GM18507 (cell line): ENCODE measurements at regions not wholly inside any gene's neighbourhood (a gene's known extent, or its start where the extent isn't known, plus 50 kb on each side); places are given as distances from the start of the nearest gene placed in this dataset.

ENCODE experiments used
- DNase-seq: peaks from one replicate; pipeline ENCODE4 v3.0.0; 2011; ENCODE audit warnings: low read depth; ENCODE audit not compliant: insufficient read length; ENCODE audit errors: extremely low spot score
- FAIRE-seq: peaks from 2 replicates; lab custom pipeline; 2011; peaks lifted over from hg19 to GRCh38; lab: Jason Lieb, UNC

GRCh38 chr10:80739963-80740715 lies 202.4 kb downstream of the SH2D4B start:
- no peak for FAIRE-seq

DNA sequence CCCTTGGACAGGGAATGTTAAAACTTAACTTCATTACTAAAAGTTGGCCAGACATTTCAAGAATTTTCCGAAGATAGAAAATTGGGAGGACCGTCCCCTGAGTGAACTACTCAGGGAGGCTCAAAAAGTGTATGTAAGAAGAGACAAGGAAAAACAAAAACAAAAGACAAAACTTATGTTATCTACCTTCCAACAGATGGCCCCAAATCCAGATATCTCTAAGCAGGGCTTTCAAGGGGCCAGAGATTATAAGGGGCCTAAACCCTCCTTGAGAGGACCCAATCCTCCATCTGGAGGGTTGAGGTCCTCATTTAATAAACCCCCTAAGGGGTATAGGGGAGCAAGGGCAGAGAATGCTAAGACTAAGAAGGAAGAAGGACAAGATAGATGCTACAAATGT lies 203.6 kb downstream of the SH2D4B start:
- DNase-seq (no peak), FAIRE-seq (no peak)

More at GRCh38 chr10:80739963-80740715, 202.4 kb downstream of the SH2D4B start:
- no peak for DNase-seq

DNA sequence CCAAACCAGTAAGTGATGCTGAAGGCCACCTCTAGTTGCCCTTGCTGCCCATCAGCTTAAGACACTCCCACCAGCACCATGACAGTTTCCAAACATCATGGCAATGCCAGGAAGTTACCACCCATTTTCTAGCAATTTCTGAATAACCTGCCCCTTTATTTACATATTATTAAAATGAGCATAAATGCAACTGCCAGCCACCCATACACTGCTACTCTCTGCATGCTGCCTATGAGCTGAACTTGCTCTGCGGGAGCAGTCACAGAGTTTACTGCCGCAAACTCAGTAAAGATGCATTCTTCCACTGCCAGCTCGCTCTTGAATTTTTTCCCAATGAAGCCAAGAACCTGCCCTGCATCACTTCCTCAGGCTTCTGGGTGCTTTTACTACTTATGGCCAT lies 212.6 kb downstream of the SH2D4B start:
- DNase-seq (no peak), FAIRE-seq (no peak)

DNA sequence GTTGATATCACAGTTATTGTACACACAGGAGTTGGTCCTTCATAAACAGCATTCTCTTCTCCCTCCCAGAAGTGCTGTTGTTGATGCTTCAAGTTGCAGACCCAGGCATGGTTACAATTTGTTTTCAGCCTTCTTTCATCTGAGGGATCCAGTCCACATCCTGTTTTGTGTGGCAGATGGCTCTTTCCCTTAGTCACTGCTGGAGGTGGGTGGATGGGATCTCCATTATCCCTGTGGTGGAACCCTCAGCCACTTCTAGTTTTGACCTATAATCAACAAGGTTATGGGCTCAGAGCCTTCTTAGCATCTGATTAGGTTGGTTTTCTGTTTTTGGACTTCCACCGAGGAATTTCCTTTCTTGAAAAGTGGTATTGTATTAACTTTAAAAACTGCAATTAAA lies 214.2 kb downstream of the SH2D4B start:
- DNase-seq: no peak
- no peak for FAIRE-seq

DNA sequence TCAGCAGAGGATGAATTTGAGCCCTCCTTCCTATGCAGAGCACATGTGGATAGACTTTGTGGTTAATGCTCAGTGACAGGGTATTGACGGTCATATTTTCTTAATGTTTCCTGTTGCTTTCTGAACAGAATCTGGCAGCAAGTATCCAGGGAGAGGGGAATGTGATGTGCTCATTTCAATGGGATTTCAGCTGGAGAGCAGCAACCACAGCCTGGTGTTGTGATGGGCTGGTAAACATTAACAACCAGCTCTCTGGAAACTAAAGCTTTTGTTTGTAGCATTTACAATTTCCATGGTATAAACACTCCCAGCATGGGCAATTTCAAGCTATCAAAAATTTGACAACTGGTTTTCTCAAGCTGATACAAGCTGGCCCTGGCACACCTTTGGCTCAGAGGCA lies 215.9 kb downstream of the SH2D4B start:
- no peak for DNase-seq

GRCh38 chr10:80755893-80756292 lies 218.2 kb downstream of the SH2D4B start:
- DNase-seq (no peak), FAIRE-seq (no peak)

More for the DNA sequence above, 215.9 kb downstream of the SH2D4B start:
- no peak for FAIRE-seq

- DNase-seq (no peak), FAIRE-seq (no peak)
These were observed 222.0 kb downstream of the SH2D4B start for GRCh38 chr10:80759693-80760092.

DNA sequence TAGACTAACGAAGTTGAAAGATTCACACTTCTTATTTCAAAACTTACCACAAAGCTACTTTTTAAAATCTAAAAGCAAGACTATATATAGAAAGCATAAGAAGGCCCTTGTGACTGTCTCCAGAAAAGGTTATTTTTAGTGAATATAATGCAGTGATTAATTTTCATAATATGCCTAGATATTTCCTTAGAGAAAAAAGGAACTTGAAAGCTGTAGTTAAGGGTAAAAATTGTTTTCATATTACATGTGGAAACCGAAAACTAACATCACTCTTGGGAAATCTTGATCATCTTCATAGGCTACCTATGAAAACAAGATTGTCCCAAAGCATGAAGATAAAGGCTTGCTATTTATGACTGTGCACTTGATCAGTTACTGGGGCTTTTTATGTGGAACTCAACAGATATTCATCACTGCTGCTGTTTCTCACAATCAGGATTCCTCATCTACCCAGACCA lies 223.2 kb downstream of the SH2D4B start:
- DNase-seq (no peak), FAIRE-seq (no peak)

- no peak for FAIRE-seq
These were observed 230.3 kb downstream of the SH2D4B start for GRCh38 chr10:80767963-80768362.

GRCh38 chr10:80769700-80770160 lies 232.0 kb downstream of the SH2D4B start:
- FAIRE-seq (no peak), DNase-seq (no peak)

More at GRCh38 chr10:80767963-80768362, 230.3 kb downstream of the SH2D4B start:
- DNase-seq: no peak

DNA sequence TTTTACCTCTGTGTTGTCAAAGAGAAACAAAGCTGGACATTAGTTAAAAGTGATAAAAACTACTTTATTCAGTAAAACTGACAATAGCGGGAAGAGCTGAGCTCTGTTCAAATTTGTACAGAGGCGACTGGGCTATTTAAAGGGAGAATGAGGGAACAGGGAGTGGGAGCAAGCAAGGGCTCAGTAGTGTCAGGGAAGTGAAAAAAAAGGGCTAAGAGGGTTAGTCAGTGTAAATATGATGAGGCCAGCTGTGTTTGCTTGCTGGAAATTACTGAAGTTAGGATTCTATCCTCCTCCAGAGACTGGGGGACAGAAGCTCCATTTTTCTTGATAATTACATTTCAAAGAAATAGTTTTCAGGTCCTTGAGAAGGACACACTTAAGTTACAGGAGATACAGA lies 232.5 kb downstream of the SH2D4B start:
- FAIRE-seq: no peak
- no peak for DNase-seq

- DNase-seq: no peak
- no peak for FAIRE-seq
These were observed 233.6 kb downstream of the SH2D4B start for GRCh38 chr10:80771285-80771684.

DNA sequence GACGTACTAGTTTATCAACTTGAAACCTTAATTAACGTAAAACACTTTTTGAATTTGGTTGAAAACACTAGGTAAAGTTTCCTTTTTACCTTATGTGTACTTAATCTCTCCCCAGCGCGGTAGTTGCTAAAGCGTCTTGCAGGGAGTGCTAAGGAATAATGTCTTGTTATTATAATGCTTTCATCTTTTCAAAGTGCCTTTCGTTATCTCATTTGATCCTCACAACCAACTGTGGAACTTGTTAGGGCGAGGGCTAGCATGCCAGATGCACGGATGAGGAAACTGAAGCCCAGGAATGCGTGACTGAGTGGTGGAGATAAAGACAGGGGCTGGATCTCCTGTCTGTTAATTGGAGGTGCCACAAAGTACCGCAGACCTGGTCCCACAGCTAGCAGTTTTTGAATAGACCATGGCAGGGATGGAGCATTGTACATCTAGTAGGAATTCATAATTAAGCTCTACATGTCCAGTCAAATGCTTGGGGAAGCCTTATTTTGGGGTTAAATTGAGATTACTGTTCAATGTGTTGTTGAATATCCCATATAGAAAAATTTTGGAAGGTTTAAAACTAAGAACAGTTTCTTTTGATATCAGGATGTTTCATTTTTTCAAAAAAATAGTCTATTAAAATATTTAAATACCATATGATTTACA lies 234.3 kb downstream of the SH2D4B start:
- DNase-seq (no peak), FAIRE-seq (no peak)

DNA sequence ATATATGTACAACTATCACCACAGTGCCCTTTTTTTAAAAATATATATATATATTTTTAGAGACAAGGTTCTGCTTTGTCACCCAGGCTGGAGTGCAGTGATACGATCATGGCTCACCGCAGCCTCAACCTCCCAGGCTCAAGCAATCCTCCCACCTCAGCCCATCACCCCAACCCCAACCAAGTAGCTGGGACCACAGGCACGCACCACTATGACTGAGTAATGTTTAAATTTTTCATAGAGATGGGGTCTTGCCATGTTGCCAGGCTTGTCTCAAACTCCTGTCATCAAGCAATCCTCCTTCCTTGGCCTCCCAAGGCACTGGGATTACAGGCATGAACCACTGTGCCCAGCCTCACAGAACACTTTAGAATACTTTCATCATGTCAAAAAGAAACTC lies 234.9 kb downstream of the SH2D4B start:
- DNase-seq (no peak), FAIRE-seq (no peak)

GRCh38 chr10:80784695-80785094 lies 247.0 kb downstream of the SH2D4B start:
- no peak for FAIRE-seq
- DNase-seq: no peak

DNA sequence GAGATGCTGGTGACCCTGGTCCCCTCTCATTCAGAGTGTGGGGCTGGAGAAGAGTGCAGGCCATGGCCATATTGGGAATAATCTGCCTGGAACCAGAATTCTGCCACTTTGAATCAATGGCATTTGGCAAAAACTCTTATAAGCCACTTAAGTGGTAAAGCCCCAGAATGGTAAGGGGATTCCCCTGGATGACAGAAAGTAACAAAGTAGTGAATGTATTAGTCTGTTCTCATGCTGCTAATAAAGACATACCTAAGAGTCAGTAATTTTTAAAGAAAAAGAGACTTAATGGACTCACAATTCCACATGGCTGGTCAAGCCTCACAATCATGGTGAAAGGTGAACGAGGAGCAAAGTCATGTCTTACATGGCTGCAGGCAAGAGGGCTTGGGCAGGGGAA lies 248.6 kb downstream of the SH2D4B start:
- no peak for FAIRE-seq
- no peak for DNase-seq

DNA sequence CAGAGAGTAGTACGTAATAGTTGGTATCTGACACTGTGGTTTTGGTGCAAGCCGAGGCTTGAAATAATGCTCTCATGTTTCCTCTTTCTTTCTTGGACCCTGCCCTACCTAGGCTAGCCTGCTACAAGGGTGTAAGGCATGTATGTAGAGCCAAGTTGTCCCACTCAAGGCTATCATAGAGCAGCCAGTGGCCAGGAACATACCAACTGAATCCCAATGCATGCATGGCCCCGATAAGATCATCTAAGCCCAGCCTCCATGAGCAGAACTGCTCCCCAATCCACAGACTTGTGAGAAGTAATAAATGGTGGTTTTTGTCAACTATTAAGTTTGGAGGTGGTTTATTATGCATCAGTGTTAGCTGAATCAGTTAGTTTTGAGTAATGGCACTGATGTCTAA lies 250.2 kb downstream of the SH2D4B start:
- FAIRE-seq: no peak
- no peak for DNase-seq

GRCh38 chr10:80794994-80795393 lies 257.3 kb downstream of the SH2D4B start:
- FAIRE-seq: no peak
- no peak for DNase-seq

- DNase-seq (no peak), FAIRE-seq (no peak)
These were observed 267.8 kb downstream of the SH2D4B start for GRCh38 chr10:80805343-80806020.

DNA sequence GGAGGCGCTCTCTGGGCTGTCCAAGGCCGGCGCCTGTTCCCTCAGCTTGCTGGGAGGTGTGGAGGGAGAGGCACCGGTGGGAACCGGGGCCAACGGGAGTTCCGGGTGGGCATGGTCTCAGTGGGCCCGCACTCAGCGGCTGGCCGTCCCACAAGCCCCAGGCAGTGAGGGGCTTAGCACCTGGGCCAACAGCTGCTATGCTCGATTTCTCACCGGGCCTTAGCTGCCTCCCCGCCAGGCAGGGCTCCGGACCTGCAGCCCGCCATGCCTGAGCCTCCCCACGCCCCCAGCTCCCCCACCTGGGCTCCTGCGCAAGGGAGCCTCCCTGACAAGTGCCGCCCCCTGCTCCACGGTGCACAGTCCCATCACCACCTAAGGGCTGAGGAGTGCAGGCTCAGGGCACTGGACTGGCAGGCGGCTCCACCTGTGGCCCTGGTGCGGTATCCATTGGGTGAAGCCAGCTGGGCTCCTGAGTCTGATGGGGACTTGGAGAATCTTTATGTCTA lies 276.5 kb downstream of the SH2D4B start:
- DNase-seq (no peak), FAIRE-seq (no peak)
